Suprapubic skin (tissue), 4 donors: ENCODE measurements at regions not wholly inside any gene's neighbourhood (a gene's known extent, or its start where the extent isn't known, plus 50 kb on each side); places are given as distances from the start of the nearest gene placed in this dataset.

ENCODE experiments used
- EP300 ChIP-seq: sonication (generic); formaldehyde crosslinking; IDR thresholded peaks from one replicate; pipeline ENCODE4 v1.6.1; 2017; ENCODE audit warnings: antibody characterized with exemption
- POLR2A ChIP-seq, 2 donors: fragments of 450-650 bp; IDR thresholded peaks; one replicate each; pipeline ENCODE4 v1.6.1; 2017; ENCODE audit warnings: antibody characterized with exemption in 2 of 2, mild to moderate bottlenecking in 2 of 2, moderate library complexity in 2 of 2
- POLR2AphosphoS5 ChIP-seq, 3 donors: sonication (generic); formaldehyde crosslinking; IDR thresholded peaks; one replicate each; pipeline ENCODE4 v1.6.1; 2017; ENCODE audit warnings: antibody characterized with exemption in 3 of 3
- TF ChIP-seq, protein P1 (sequence below), 2 donors: fragments of 200-600 bp in 1 of 2; fragments of 450-650 bp in 1 of 2; sonication (generic) in 1 of 2; IDR thresholded peaks; one replicate each; pipeline ENCODE4 v1.5.1; 2016 to 2019; ENCODE audit warnings: antibody characterized with exemption in 2 of 2, mild to moderate bottlenecking in 1 of 2, moderate library complexity in 1 of 2

DNA sequence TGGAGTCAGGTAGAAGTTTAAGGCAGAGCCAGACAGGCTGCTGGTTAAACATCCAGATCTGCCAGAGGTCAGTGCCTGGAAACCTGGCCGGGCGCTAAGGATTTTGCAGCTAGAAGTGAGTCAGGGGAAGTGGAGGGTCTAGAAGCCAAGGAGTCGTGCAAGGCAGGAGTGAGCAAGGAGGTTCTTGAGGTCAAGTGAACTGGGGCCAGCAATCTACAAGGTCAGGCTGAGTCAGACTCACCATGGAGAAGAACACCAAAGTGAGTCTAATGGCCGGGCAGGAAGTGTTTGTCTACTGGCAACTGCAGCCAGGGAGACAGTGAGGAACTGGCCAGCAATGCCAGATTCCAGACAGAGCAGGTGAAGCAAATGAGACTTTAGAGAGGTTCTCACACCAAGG lies 628.2 kb downstream of the ETNK1 start:
- TF ChIP-seq EP300 = no peak
- TF ChIP-seq, protein P1, sequence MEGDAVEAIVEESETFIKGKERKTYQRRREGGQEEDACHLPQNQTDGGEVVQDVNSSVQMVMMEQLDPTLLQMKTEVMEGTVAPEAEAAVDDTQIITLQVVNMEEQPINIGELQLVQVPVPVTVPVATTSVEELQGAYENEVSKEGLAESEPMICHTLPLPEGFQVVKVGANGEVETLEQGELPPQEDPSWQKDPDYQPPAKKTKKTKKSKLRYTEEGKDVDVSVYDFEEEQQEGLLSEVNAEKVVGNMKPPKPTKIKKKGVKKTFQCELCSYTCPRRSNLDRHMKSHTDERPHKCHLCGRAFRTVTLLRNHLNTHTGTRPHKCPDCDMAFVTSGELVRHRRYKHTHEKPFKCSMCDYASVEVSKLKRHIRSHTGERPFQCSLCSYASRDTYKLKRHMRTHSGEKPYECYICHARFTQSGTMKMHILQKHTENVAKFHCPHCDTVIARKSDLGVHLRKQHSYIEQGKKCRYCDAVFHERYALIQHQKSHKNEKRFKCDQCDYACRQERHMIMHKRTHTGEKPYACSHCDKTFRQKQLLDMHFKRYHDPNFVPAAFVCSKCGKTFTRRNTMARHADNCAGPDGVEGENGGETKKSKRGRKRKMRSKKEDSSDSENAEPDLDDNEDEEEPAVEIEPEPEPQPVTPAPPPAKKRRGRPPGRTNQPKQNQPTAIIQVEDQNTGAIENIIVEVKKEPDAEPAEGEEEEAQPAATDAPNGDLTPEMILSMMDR (IDR thresholded peaks at IDR 0.05) = no peak
- TF ChIP-seq POLR2A (IDR thresholded peaks at IDR 0.05) = no peak
- no peak for TF ChIP-seq POLR2AphosphoS5 (IDR thresholded peaks at IDR 0.05)
